Pons (tissue), 1 donor: ENCODE measurements at regions not wholly inside any gene's neighbourhood (a gene's known extent, or its start where the extent isn't known, plus 50 kb on each side); places are given as distances from the start of the nearest gene placed in this dataset.
"Not testable (repeated sequence)": the region's sequence is repeated elsewhere in the genome, so short reads cannot be mapped to it uniquely, and the experiment has no call there.

Experiments used
- DNase-seq: peaks from one replicate; pipeline ENCODE4 v3.0.0-alpha.2; 2016; ENCODE audit warnings: low spot score

- DNase-seq = no peak
Observed at GRCh38 chr7:112540839-112541577, 60.2 kb downstream of the LSMEM1 start.

- no peak for DNase-seq
Observed at GRCh38 chr7:112546723-112547513, 66.1 kb downstream of the LSMEM1 start.

- no peak for DNase-seq
Observed at GRCh38 chr7:112547916-112548315, 67.1 kb downstream of the LSMEM1 start.

- DNase-seq = peak; percentile 59
Observed at GRCh38 chr7:112550468-112551060, 69.8 kb downstream of the LSMEM1 start.

GRCh38 chr7:112551521-112551920, 70.7 kb downstream of the LSMEM1 start:
- DNase-seq = not testable (repeated sequence)

GRCh38 chr7:112554591-112554990, 73.8 kb downstream of the LSMEM1 start:
- no peak for DNase-seq

GRCh38 chr7:112556633-112557032, 75.8 kb downstream of the LSMEM1 start:
- DNase-seq = no peak

- DNase-seq = no peak
Observed at GRCh38 chr7:112566442-112567324, 85.9 kb downstream of the LSMEM1 start.

- no peak for DNase-seq
Observed at GRCh38 chr7:112567388-112567787, 86.6 kb downstream of the LSMEM1 start.

GRCh38 chr7:112571852-112572607, 91.2 kb downstream of the LSMEM1 start:
- no peak for DNase-seq

- no peak for DNase-seq
Observed at GRCh38 chr7:112572669-112573301, 92.0 kb downstream of the LSMEM1 start.

GRCh38 chr7:112573302-112574039, 92.7 kb downstream of the LSMEM1 start:
- DNase-seq = no peak

- DNase-seq = no peak
Observed at GRCh38 chr7:112575864-112576263, 95.1 kb downstream of the LSMEM1 start.

- no peak for DNase-seq
Observed at GRCh38 chr7:112579388-112579787, 98.6 kb downstream of the LSMEM1 start.

GRCh38 chr7:112580717-112581435, 100.1 kb downstream of the LSMEM1 start:
- DNase-seq = no peak

GRCh38 chr7:112581529-112581928, 100.7 kb downstream of the LSMEM1 start:
- no peak for DNase-seq

GRCh38 chr7:112584290-112584689, 103.5 kb downstream of the LSMEM1 start:
- no peak for DNase-seq

- DNase-seq = no peak
Observed at GRCh38 chr7:112587504-112587903, 106.7 kb downstream of the LSMEM1 start.

- DNase-seq = not testable (repeated sequence)
Observed at GRCh38 chr7:112592565-112593263, 111.9 kb downstream of the LSMEM1 start.
